ENCODE measurements at regions not wholly inside any gene's neighbourhood (a gene's known extent, or its start where the extent isn't known, plus 50 kb on each side); places are given as distances from the start of the nearest gene placed in this dataset.
A peak's percentile ranks its signal among the peaks of the same experiment; 100 is the strongest.

GRCh38 chr11:115030166-115030565 lies 351.8 kb downstream of the NXPE2 start:
- DNase-seq: no peak
- TF ChIP-seq CTCF (IDR thresholded peaks at IDR 0.05): no peak

GRCh38 chr11:115036406-115037180 lies 358.3 kb downstream of the NXPE2 start:
- H3K27ac ChIP-seq: no peak overlapping the region
- peaks cover 0 to 10% (median 0%) of the 10 kb centered on the region in 11 donors for H3K9me3 ChIP-seq
- no peaks in the 10 kb centered on the region for H3K4me1 ChIP-seq
- no peaks in the 10 kb centered on the region for H3K27me3 ChIP-seq
- ATAC-seq: no peak
- H3K36me3 ChIP-seq: no peaks in the 10 kb centered on the region
- DNase-seq: no peak
- WGBS, 2 donors: 85 to 90% methylated on average over 7 of the region's 7 CpGs
- no peak for TF ChIP-seq CTCF (IDR thresholded peaks at IDR 0.05)
- intact Hi-C loops (cut with DNase I): no loop called here
- H3K4me3 ChIP-seq: no peak overlapping the region

More at GRCh38 chr11:115030166-115030565, 351.8 kb downstream of the NXPE2 start:
- H3K27ac ChIP-seq: no peak overlapping the region
- H3K27me3 ChIP-seq: no peaks in the 10 kb centered on the region
- H3K4me3 ChIP-seq: no peak overlapping the region
- no peak for ATAC-seq
- intact Hi-C loops (cut with DNase I): no loop called here
- no peaks in the 10 kb centered on the region for H3K36me3 ChIP-seq
- no peaks in the 10 kb centered on the region for H3K4me1 ChIP-seq
- no peaks in the 10 kb centered on the region for H3K9me3 ChIP-seq

DNA sequence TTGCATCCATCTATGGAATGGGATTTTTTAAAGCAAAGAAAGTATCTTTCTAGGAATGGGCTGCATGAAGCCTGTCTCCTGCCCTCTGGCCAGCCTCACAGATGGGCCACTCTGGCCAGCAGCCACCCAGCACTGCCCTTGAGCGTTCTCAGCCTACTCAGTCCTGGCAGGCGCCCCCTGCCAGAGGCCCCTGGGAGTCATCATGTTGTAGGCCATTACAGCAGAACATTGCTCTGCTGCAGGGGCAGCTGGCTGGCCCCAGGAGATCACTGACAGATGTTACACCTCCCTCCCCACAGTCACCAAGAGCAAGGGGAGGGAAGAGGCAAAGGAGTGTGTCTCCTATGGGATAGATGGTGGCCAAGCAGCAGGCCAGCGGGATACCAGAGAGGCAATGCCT lies 363.7 kb downstream of the NXPE2 start:
- no peak overlapping the region for H3K27ac ChIP-seq
- intact Hi-C loops (cut with DNase I): no loop called here
- no peak for TF ChIP-seq CTCF (IDR thresholded peaks at IDR 0.05)
- DNase-seq: peak; percentile 18 to 55
- WGBS, 2 donors: 44 to 49% methylated on average over 3 of the region's 3 CpGs
- no peaks in the 10 kb centered on the region for H3K27me3 ChIP-seq
- H3K4me1 ChIP-seq: peaks cover 0 to 5% (median 0%) of the 10 kb centered on the region in 9 donors
- no peaks in the 10 kb centered on the region for H3K36me3 ChIP-seq
- no peak overlapping the region for H3K4me3 ChIP-seq
- peak; percentile 33 to 88 (median 76) for ATAC-seq
- peaks cover 0 to 7% (median 0%) of the 10 kb centered on the region in 11 donors for H3K9me3 ChIP-seq

GRCh38 chr11:115047631-115048030 lies 369.3 kb downstream of the NXPE2 start:
- no peaks in the 10 kb centered on the region for H3K9me3 ChIP-seq
- no peak overlapping the region for H3K27ac ChIP-seq
- no peak overlapping the region for H3K4me3 ChIP-seq
- intact Hi-C loops (cut with DNase I): no loop called here
- ATAC-seq (no peak), DNase-seq (no peak)
- no peaks in the 10 kb centered on the region for H3K4me1 ChIP-seq
- no peak for TF ChIP-seq CTCF (IDR thresholded peaks at IDR 0.05)
- no peaks in the 10 kb centered on the region for H3K36me3 ChIP-seq
- 88 to 94% methylated on average over 3 of the region's 3 CpGs for WGBS, 2 donors
- H3K27me3 ChIP-seq: peaks cover 0 to 4% (median 0%) of the 10 kb centered on the region in 7 donors

Measured in heart right ventricle (tissue), 16 donors.